ENCODE measurements at regions not wholly inside any gene's neighbourhood (a gene's known extent, or its start where the extent isn't known, plus 50 kb on each side); places are given as distances from the start of the nearest gene placed in this dataset.
"Not testable (repeated sequence)": the region's sequence is repeated elsewhere in the genome, so short reads cannot be mapped to it uniquely, and the experiment has no call there.

DNA sequence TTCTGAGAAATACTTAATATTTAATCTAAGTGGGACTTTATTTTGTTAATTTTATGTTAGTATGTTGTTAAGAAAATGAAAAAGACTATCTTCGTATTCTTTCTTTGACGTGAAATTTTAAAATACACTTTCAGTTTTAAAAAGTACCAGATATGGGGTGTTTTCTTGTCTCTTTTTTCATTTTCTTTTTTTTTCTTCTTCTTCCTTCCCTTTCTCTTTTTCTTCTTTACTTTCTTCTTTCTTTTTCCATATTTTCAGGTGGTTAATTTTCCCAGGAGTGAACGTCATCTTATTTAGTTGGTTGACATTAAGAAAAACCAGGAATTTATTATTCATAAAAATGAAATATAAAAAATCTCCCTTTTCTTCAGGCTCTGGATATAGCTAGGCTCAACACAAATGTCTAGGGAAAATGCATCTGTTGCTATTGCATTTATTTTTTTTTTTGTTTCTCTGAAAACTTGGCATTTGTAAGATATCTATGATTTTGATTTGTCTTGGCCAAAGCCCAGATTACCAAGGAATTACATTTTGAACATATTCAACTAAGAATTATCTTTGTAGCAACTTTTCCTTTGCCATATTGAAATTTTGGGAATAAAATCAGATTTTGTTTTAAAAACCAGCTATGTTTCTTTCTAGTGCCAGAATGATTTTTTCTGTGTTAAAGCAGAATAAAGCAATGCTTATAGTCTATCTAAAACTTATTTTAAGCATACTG is 241.3 kb upstream of the FOXP2 start:
- no peak for DNase-seq

DNA sequence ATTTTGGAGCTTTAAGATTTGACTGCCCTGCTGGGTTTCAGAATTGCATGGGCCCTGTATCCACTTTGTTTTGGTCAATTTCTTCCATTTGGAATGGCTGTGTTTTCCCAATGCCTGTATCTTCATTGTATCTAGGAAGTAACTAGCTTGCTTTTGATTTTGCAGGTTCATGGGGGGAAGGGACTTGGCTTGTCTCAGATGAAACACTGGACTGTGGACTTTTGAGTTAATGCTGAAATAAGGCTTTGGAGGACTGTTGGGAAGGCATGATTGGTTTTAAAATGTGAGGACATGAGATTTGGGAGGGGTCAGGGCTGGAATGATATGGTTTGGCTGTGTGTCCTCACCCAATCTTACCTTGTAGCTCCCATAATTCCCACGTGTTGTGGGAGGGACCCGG is 245.2 kb upstream of the FOXP2 start:
- DNase-seq = not testable (repeated sequence)

DNA sequence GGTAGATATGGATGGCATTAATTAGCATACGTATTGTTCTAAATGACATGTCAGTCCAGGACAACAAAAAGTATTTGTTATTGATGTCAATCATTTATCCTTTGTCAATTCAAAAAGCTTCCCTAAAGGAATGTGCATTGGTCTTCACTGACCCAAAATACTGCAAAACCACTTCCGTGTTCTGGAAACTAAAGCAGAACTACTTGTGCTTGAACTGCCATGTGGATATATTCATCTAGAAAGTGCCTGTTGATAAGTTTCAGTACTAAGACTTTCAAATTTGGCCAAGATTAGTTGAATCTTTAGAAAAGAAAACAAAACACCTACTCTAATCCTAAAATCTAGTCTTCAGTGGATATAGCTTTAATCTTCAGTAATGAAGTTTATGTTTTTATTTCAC is 242.1 kb upstream of the PPP1R3A start:
- DNase-seq = no peak

DNA sequence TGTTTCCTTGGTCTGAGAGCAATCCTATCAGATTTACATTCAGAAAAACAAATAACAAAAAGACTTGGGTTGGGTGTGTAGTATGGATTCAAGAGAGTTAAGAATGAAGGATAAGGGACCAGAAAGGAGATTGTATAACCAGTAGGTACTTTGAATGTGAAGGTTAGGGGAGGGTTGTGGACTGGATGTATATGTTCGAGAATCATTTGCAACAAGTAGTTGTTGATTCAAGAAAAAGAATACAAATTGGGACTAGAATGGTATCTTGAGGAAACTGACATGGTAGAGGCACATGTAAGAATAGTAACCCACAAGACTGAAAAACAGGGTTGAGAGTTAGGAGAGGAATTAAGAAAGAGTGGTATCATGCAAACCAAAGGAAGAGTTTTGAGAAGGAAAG is 240.0 kb upstream of the PPP1R3A start:
- no peak for DNase-seq

DNA sequence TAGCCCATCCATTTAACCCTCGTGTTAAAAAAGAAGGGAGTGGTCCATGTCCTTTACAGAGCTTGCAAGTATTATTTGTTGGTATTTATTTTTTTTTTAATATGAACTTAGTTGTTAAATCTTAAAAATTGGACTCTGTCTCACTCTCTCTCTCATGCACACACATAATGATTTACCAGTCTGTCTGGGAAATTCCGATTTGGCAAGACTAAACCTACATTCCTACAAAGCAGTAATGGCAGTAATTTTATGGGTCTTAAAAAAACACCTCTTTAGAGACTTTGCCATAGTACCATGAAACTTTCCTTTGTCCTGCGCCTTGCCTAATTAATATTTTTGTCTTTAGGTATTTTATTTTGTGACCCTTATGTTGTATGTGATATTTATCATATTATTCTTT is 239.5 kb upstream of the PPP1R3A start:
- no peak for DNase-seq

DNA sequence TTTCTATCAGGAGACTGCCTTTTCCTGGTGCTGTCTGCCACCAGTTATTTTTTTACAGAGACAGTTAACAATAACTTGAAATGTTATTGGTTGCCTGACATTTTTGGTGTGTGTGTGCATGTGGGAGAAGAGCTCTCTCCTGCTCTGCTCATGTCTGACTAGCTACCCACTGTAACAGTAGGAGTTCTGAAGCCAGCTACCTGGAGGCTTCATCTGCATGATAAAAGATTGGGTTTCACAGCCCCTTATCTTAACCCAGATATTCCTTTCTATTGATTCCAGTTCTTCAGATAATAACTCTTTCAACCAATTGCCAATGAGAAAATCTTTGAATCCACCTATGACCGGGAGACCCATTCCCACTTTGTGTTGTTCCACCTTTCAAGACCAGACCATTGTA is 237.4 kb upstream of the PPP1R3A start:
- no peak for DNase-seq

DNA sequence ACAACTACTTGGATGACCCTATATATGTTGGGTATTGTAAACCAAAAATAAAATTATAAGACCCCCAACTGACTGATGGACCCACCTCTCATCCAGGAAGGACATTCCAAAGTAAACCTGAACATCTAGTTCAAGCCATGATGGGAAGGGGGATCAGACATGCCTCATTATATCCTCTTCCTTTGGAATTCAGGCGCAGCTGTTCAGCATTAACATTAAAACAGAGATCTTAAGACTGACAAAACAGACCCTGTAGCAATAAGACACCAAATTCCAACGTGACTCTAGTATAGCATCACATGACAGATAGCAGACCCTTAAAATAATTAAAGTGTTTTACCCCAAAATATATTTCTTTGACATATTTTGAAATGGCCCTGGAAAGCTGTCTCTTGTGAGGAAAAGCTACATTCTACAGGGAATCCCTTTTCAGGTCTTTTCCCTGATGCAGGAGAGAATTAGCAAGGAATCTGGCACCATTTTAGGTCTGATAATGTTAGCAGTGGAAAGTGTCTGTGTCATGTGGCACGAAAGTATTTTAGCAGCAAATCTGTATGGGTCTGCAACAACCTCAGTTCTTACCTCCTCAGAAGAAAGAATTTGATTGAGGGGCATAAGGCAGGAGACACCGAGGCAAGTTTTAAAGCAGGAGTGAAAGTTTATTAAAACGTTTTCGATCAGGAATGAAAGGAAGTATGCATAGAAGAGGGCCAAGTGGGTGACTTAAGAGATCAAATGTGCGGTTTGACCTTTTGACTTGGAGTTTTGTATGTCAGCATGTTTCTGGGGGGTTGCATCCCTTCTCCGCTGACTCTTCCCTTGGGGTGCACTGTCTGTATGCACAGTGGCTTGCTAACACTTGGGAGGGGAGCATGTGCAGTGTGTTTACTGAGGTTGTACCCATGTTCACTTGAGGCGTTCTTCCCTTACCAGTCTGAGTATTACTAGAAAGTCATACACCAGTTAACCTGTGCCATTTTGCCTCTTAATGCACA is 236.6 kb upstream of the PPP1R3A start:
- no peak for DNase-seq

DNA sequence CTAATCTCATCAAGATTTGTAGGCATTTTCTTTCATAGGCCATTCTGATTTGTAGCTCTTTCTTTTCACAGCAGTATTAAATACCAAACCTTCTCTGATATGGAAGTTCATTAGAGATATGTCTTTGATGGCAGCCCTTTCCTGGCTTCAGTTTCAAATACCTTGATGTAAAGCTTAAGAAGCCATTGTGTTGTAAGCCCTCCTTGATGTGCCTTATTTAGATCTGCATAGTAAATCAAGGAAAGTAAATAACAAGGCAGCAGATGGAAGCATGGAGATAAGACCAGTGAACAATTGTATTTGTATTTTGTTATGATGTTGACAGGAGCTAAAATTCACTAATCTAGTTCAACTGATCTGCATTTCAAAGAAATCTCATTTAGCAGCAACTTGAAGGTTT is 234.9 kb upstream of the PPP1R3A start:
- no peak for DNase-seq

DNA sequence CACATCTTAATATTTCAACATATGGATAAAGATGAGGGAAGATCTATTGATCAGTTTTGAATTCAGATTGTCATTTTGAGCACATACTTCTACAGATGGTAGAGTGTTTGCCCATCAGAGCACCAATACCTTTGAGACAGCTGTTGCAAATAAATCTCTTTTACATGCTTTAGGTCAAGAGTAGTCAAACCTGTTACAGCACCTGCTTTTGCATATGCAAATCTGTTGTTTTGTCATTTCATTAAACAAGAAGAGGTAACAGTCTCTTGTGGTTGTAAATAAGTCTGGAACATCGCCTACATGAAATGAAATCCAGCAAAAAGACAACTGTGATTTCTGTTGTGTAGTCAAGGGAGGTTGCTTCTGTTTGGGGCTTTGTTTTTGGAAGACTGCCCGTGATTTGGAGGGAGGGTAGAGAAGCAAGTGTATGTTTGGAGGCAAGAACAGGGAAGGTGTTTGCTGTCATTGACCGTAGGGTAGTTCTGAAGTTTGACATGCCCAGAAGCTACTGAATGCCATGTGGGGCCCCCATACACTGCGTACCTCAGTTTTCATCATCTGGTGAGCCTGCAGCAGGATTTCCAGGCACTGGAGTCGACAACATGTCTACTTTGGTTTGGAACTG is 233.6 kb upstream of the PPP1R3A start:
- no peak for DNase-seq

DNA sequence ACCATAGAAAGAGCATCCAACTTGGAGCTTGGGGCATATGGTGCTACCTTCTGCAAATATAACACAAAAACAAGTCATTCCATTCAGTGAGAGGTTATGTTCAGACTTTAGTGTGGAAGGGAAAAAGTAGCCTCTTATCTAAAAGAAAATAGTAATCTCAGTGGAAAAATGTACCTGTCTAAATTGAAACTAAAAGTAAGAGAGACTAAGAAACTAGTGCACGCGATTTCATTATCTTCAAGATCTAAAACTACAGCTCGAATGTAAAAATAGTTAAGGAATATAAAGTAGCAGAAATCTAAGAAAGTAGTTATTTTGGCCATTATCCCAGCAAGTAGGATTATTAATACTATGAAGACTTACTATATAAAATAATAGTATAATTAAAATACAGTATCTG is 233.0 kb upstream of the PPP1R3A start:
- no peak for DNase-seq

DNA sequence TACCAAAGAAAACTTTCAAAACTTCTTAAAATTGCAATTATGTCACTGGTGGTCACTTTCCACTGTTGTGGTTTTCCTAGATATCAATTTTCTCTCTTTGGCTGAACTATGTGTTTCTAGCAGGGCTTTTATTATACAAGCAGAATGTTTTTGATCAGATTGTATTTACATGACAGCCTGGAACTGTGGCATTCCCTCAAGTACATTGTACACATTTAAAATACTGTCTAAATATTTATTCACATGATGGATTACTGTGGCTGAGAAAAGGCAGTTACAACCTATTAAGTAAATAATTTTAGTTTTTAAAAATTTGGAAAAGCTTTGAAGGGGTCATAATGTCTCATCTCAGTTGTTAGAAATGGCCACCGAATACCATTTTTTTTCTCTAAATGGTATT is 231.9 kb upstream of the PPP1R3A start:
- DNase-seq = no peak

DNA sequence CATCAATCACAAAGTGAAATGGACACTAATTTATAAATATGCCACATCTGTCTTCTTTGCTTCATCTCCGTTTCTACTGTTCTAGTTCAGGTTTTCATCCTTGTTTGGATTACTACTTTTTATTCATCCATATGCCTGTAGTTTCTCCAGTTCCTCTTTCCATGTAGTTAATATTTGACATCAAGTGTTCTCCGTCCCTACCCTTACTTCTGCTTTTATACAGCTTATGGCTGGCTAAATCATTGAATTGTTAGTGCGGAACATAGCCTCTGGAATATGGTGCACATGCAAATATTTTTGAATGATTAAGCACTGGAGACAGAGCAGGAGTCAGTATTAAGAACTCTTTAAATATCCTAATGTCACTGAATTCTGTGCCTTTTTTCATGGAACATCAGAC is 230.0 kb upstream of the PPP1R3A start:
- DNase-seq = no peak

DNA sequence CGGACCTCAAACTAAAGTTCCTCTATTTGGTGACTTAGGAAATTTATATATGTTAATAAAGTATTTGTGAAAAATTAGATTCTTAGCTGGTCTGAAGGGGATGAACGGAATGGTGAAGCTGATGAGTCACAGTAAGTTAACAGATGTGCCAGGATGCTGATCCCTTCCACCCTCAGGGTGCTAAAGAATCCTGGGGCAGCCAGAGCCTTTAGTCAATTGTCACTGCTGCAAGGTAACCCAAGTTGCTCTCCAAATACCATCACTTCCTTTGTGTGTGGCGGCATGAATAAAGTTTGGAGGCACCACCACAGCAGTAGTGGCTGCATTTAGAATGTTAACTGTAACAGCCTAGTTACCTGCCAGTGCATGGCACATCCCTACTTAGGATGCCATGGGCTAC is 222.6 kb upstream of the PPP1R3A start:
- no peak for DNase-seq

DNA sequence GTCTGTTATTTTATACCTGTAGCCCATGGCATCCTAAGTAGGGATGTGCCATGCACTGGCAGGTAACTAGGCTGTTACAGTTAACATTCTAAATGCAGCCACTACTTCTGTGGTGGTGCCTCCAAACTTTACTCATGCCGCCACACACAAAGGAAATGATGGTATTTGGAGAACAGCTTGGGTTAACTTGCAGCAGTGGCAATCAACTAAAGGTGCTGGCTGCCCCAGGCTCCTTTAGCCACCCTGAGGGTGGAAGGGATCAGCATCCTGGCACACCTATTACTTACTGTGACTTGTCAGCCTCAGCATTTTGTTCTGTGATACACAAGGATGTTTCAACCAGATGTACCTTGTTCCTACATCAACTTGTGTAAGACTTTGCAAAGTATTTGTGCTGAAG is 221.8 kb upstream of the PPP1R3A start:
- no peak for DNase-seq

DNA sequence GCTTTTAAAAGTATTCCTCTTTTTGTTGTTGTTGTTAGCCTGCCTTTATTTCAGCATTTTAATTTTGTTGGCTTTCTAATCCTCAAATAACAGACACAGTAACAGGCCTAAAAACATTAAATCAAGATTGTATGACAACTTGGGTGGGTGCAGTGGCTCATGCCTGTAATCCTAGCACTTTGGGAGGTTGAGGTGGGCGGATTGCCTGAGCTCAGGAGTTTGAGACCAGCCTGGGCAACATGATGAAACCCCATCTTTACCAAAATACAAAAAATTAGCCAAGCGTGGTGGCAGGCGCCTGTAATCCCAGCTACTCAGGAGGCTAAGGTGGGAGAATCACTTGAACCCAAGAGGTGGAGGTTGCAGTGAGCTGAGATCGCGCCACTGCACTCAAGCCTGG is 220.9 kb upstream of the PPP1R3A start:
- not testable (repeated sequence) for DNase-seq

DNA sequence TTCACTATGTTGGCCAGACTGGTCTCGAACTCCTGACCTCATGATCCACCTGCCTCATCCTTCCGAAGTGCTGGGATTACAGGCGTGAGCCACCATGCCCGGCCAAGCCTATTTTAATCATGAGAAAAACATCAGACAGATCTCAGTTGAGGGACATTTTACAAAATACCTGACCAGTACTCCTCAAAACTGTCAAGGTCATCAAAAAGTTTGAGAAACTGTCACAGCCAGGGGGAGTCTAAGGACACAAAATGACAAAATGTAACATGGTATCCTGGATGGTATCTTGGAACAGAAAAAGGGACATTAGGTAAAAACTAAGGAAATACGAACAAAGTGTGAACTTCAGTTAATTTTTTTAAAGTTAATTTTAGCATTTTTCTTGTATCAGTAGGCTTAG is 219.8 kb upstream of the PPP1R3A start:
- no peak for DNase-seq

DNA sequence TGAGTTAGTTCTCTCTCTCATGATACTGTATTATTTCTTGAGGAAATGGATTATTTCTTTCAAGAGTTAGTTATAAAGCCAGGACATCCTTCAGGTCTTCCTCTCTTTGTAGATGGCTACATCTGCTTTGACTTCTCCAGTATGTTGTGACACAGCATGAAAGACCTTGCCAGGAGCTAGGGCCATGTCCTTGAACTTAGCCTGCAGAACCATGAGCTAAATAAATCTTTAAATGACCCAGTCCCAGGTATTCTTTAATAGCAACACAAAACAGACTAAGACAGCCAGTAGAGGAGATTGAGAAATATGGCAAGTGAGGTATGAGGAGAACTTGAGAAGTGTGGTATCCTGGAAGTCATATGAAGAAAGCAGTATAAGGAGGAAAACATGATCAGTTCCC is 214.9 kb upstream of the PPP1R3A start:
- no peak for DNase-seq

DNA sequence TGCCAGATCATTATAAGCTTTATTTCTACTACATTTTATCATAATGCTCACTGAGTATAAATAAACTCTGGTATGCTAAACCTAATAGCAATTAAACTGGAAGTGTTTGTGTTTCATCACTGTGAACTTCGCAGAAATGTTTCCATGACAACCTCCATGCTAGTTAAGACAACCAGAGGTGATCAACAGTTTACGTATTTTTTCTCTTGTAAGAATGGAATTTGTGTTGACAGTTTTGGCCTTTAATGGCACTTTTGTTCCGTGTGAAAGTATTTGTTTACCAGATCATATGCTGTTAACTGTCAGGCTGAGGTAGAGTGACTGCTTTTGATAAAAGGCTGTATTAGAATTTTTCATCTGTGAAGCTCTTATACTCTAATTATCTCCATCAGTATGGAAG is 212.1 kb upstream of the PPP1R3A start:
- DNase-seq = no peak

DNA sequence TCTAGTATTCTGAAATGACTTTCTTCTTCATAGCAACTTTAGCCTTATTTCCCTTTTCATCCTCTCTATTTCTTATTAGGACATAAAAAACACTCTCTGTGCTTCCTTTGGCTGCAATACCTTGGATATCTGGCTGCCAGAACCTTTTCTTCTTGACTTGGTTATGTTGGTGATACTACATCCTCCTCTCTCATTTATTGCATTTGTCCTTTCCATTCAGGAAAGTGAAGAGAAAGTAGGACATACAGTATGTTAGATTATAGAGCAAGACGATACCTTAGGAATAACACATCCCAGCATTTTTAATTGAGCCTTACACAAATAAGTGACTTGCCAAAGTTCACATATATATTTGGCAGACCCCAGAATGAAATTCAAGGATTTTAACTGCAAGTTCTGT is 210.1 kb upstream of the PPP1R3A start:
- no peak for DNase-seq

DNA sequence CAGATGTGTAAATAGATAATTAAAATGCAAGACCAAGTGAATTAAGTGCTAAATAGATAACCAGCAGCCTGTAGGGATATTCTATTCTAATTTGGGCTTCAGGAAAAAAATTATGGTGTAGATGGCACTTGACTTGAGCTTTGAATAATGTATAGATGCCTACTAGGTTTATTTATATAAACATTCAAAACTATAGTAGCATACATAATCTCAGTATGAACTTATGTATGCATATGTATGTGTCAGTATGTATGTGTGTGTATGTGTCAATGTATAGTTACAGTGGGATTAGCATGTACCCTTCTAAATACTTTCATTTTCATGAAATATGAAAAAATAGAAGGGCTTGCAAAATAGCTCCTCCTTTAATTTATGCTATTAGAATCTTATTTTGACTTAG is 207.3 kb upstream of the PPP1R3A start:
- DNase-seq = no peak

DNA sequence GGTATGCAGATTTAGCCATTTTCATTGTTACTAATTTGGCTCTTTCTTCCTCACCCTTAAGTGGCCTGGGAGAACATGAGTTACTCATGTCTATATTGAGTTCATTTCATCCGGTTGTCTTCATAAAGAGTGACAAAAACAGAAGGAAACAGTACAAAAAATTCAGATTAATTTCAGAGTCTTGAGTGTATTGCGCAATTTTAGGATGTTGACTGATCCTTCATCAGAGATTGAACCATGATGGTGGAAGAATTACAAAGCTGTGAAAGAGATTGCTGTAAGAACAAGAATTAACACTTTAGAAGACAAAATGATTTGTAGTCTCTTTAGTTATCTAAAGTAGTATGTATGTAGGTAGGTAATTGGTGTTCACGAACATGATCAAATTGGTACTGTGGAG is 194.0 kb upstream of the PPP1R3A start:
- no peak for DNase-seq

DNA sequence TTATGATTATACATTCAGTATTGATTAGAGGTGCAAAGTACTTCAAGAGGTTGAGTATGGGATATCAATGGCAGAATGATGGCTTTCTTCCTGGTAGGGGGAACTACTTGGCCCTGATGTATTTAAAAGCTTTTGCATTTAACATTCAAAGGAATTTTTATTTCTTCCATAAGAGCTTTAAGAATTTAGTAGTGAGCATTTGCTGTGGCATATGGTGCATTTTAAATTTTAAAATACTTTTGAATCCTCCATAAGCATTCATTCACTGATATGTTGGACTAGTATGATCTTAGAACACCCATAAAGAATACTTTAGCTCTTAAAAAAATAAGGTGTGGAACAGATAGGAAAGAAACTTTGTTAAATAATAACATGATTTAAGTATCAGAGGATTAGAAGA is 191.9 kb upstream of the PPP1R3A start:
- no peak for DNase-seq

DNA sequence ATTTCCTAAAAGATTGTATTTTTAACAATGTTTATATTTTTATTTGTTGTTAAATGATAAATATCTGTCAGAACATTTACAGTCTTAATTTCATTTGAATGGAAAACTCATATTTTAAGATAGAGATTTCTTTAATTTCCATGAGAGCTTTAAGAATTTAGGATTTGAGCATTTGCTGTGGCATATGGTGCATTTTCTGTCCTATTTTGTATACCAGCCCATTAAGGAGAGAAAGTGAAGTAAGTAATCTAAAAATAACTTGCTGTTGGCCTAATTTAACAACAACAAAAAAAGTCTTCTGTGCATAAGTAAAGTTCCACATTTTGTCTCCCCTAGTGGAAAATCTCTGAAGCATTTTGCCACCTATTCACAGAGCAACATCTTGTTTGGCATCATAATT is 190.9 kb upstream of the PPP1R3A start:
- DNase-seq = no peak

DNA sequence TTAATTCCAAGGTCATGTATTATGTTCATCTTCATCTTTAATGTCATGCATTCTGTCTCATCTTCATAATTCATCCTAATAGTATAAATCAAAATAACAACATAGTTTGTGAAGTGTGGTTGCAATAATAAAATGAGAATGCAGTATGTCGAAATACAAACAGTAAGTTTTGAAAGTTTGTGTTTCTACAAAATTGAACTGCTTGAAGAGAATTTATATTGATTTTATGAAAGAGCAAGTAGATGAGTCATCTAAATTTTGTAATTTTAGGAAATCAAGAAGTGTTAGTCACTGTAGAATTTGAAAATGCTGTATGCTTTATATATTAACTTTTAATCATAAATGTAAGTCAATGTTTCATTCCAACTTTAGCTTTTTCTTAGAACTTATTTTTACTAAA is 190.5 kb upstream of the PPP1R3A start:
- DNase-seq = no peak
